GM12892 (cell line): ENCODE measurements at regions not wholly inside any gene's neighbourhood (a gene's known extent, or its start where the extent isn't known, plus 50 kb on each side); places are given as distances from the start of the nearest gene placed in this dataset.

ENCODE experiments used
- DNase-seq: peaks from one replicate; pipeline ENCODE4 v3.0.0; 2011; ENCODE audit not compliant: insufficient read length
- FAIRE-seq: peaks from 2 replicates; lab custom pipeline; 2011; peaks lifted over from hg19 to GRCh38; lab: Jason Lieb, UNC
- POLR2A ChIP-seq: IDR thresholded peaks from 2 replicates; pipeline ENCODE4 v1.6.1; 2011; ENCODE audit warnings: low read depth, low read length, control low read depth
- POLR2AphosphoS5 ChIP-seq: IDR thresholded peaks from 2 replicates; pipeline ENCODE4 v1.6.1; 2011; ENCODE audit warnings: low read depth, low read length, control low read depth
- TAF1 ChIP-seq: IDR thresholded peaks from 2 replicates; pipeline ENCODE4 v1.6.1; 2011; ENCODE audit warnings: low read depth, mild to moderate bottlenecking, control low read depth, low read length, borderline replicate concordance

DNA sequence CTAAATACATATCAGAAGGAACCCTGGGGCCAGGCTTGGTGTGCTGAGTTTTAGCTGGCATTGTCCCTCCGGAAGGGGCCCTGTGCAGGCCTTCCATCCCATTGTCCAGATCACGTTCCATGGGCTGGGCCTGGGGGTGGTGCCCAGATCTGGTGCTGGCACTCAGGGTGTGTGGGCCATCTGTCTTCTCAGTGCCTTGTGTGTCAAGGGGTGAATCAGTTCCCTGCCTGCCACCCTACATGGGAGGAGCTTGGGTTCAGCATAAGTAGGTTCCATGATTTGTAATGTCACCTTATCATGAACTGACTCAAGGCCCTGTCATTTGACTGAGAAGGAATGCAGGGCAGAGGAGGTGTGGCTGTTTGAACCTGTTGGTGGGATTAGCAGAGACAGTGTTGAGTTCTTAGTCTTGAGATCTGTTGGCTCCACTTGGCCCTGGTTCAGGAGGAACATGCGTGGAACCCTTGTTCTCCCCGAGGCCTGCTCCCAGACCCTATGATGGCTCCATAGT lies 176.8 kb downstream of the MACROH2A1 start:
- DNase-seq = no peak
- FAIRE-seq = no peak

DNA sequence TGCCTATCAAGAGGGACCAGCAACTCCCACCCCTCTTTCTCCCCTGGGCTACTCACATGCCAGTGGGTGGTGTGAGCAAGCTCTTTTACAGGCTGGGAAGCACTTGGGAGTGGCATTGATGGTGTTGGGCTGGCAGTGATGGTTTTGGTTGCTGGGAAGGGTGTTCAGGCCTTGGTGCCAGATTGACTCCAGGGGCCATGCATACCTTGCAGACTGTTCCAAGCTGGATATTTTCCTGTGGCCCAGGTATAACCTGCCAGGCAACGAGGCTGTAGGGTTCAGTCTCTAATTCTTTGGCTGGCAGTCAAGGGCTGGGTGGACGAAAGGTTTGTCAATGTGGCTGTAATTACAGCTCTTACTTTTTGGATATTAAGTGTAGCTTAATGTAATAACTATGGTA lies 177.3 kb downstream of the MACROH2A1 start:
- TF ChIP-seq TAF1 (no peak), POLR2AphosphoS5 (no peak), POLR2A (no peak)
- DNase-seq (no peak), FAIRE-seq (no peak)

More for the DNA sequence above, 176.8 kb downstream of the MACROH2A1 start:
- TF ChIP-seq POLR2AphosphoS5 = no peak

- FAIRE-seq (no peak), DNase-seq (no peak)
- TF ChIP-seq POLR2AphosphoS5 (no peak), TAF1 (no peak), POLR2A (no peak)
Measured at GRCh38 chr5:135221187-135221473, 177.9 kb downstream of the MACROH2A1 start.

GRCh38 chr5:135220394-135221186 lies 178.4 kb downstream of the MACROH2A1 start:
- FAIRE-seq (no peak), DNase-seq (no peak)
- TF ChIP-seq POLR2A (no peak), POLR2AphosphoS5 (no peak), TAF1 (no peak)

DNA sequence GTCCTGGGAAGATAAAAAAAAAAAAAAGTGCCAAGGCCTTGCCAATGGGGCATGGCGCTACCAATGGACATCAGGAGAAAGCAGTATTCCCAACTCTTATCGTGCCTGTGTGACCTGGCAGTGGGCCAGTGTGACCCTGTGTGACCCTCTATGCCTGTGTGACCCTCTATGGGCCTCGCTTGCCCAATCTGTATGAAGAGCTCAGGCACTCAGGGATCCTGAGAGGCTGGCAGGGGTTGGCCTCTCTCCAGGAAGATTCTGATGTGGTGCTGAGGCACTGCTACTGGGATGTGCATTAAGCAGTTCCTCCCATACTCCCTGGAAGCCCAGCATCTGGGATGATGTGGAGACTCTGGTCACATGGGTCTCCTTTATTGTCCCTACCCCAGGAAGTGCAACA lies 179.2 kb downstream of the MACROH2A1 start:
- TF ChIP-seq POLR2AphosphoS5 (no peak), TAF1 (no peak), POLR2A (no peak)
- DNase-seq = no peak
- no peak for FAIRE-seq

DNA sequence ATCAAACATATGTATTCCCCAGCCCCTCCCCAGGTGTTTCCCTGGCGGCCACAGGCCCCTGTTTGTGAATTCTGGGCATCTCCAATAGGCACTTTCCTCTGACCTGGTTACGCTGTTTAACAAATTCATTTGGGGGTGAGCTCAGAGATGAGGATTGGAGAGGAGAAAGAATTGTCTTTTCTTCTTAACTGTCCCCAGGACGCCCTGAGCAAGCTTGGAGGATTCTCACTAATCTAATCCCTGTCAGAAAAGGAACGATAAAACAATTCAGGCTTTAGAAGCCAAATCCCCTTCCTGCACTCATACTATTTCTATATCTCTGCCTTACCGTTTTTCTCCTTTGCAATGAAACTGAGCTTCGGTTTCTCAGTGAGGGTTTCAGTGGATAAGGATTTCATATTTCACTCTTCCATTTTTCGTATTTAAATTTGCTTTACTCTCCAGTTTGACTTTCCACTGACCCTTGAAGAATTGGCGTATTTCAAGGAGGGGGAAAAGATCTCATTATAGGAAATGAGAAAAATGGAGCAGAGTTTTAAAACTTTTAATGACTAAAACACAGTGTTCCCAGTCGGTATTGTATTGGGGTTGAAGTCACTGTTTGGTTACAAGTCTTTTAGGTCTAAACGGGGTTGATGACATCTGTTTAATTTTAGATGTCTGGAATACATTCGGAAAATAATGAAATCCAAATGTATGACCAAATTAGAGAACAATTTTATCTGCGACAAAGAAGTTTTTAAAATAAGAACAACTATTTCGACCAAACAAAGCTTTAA lies 180.1 kb downstream of the MACROH2A1 start:
- no peak for FAIRE-seq
- DNase-seq = no peak

DNA sequence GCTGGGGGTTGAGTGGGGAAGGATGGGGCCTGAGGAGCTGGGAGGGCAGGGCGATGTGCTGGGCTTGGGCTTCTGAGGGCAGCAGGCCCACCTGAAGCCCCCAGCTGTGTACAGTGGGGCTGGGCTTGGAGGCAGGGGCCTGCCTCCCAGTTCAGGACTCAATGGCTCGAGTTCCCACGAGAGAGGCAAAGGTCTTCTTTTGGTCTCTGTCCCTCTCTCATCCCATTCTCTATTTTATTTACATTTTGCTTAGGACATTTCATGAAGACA lies 180.6 kb downstream of the MACROH2A1 start:
- DNase-seq (no peak), FAIRE-seq (no peak)
- no peak for TF ChIP-seq POLR2A
- TF ChIP-seq TAF1 = no peak
- TF ChIP-seq POLR2AphosphoS5 = no peak

More for the DNA sequence above, 180.1 kb downstream of the MACROH2A1 start:
- no peak for TF ChIP-seq POLR2AphosphoS5
- no peak for TF ChIP-seq POLR2A
- TF ChIP-seq TAF1 = no peak

GRCh38 chr5:135217669-135218485 lies 181.2 kb downstream of the MACROH2A1 start:
- FAIRE-seq (no peak), DNase-seq (no peak)
- no peak for TF ChIP-seq POLR2A
- TF ChIP-seq POLR2AphosphoS5 = no peak

DNA sequence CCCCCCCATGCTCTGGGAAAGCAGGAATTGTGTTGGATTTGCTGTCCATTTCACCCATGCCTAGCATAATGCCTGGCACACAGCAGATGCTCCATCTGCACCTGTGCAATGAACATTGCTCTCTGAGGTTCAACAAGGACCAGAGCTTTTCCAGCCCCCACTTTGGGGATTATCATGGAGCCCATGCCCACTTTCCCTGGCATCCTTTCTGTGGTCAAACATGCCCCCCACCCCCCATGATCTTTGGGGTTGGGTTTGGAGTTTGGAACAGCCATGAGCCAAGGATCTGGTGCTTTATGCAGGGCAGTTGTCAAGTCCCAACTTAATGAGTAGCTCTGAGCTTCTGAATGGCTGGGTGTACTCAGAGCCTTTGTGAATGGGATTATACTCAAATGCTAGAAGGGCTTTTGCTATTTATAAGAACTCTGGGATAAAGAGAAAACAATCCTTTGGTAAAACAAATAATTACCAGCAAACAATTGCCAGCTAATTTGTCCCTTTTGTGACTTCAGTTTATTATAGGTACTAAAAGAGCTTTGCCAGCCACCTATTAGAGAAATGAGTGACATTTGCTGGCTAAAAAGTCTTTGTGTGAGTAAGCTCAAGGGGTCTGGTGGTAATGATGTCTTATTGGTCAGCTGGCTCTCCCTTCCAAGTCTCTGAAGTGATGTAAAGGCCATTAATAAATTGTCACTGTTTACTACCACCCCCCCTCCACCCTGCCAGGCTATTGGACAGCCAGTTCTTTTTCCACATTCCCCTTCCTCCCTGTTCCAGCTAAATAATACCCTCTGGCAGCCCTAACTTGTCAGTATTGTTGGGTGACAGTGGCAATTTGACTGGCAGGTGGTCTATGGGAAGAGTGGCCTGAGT lies 182.3 kb downstream of the MACROH2A1 start:
- TF ChIP-seq POLR2AphosphoS5 (no peak), POLR2A (no peak), TAF1 (no peak)
- DNase-seq (no peak), FAIRE-seq (no peak)

DNA sequence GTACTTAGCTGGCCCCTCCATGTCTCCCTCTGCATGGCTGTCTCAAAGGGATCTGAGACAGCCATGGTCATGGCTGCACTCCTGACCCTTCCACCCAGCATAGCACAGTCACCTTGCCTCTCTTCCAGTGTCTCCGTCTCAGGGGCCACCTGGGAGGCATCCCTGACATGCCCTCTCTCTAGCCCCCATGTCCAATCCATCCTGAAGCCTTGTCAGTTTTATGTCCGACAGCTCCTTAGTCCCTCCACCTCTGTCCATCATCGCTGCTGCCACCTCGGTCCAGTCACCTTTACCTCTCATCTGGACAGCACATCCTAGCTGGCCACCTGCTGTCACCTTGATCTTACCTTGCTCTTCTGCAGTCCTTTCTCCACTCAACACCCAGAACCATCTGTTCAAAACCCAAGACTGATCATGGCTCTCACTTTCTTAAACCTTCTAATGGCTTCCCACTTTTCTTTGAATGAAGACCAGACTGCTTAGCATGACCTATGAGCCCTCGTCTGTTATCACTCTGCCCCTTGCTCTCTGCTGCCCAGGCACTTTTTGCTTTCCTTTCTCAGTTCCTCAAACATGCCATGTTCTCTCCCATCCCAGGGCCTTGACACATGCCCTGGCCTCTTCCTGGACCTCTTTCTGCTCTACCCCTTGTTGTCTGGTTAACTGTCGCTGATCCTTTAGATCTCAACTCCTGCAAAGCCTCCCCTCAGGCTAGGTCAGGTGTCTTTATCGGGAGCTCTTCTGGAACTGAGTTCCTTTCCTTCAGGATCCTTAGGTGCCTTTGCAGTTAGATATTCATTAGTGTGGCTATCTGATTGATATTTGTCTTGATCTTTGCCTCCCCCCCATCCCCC lies 181.8 kb upstream of the PITX1 start:
- DNase-seq (no peak), FAIRE-seq (no peak)
- TF ChIP-seq POLR2A = no peak
- TF ChIP-seq TAF1 = no peak
- TF ChIP-seq POLR2AphosphoS5 = no peak
